GM12878 (cell line): ENCODE measurements at regions not wholly inside any gene's neighbourhood (a gene's known extent, or its start where the extent isn't known, plus 50 kb on each side); places are given as distances from the start of the nearest gene placed in this dataset.

Experiments used
- EZH2 ChIP-seq: IDR thresholded peaks from 2 replicates; pipeline ENCODE4 v1.6.1; 2012; ENCODE audit warnings: low read depth, mild to moderate bottlenecking, control low read depth, inconsistent platforms, low read length, borderline replicate concordance; ENCODE audit not compliant: control insufficient read depth
- NBN ChIP-seq: fragments of 450-650 bp; IDR thresholded peaks from 2 replicates; pipeline ENCODE4 v1.6.1; 2016
- NR2F1 ChIP-seq: fragments of 450-650 bp; conservative IDR thresholded peaks from 2 replicates; pipeline ENCODE4 v1.6.1; 2017; ENCODE audit warnings: mild to moderate bottlenecking

- TF ChIP-seq NBN (no peak), NR2F1 (no peak), EZH2 (no peak)
Observed at GRCh38 chr4:114236171-114236769, 256.8 kb upstream of the ARSJ start.
